Activated CD4-positive, alpha-beta T cell treated with anti-CD3 and anti-CD28 coated beads for 36 hours (primary cell): ENCODE measurements at regions not wholly inside any gene's neighbourhood (a gene's known extent, or its start where the extent isn't known, plus 50 kb on each side); places are given as distances from the start of the nearest gene placed in this dataset.

Experiments
- ATAC-seq: fragments of 200-7000 bp; cut with Tn5 transposase; one replicate; pipeline ENCODE4 v1.10.0; 2021; ENCODE audit warnings: mild to moderate bottlenecking, moderate library complexity
- CTCF ChIA-PET: fragments of 350-600 bp; sonication (Branson Sonifier 250); formaldehyde crosslinking; loops from one replicate; lab custom pipeline; 2021; ENCODE audit warnings: antibody characterized with exemption; lab: Charles Lee
- POLR2A ChIA-PET: fragments of 350-600 bp; sonication (Branson Sonifier 250); formaldehyde crosslinking; loops from one replicate; lab custom pipeline; 2021; ENCODE audit warnings: antibody characterized with exemption, inconsistent platforms; lab: Charles Lee
- DNase-seq: peaks from one replicate; pipeline ENCODE4 v3.0.0-alpha.2; 2020
- H3K27ac Mint-ChIP-seq: one replicate; pipeline ENCODE4 v1.8.0; 2021; ENCODE audit warnings: mixed read lengths
- H3K27me3 Mint-ChIP-seq: one replicate; pipeline ENCODE4 v1.8.0; 2021; ENCODE audit warnings: mixed read lengths
- H3K36me3 Mint-ChIP-seq: one replicate; pipeline ENCODE4 v1.8.0; 2021; ENCODE audit warnings: low read depth, mixed read lengths
- H3K4me1 Mint-ChIP-seq: one replicate; pipeline ENCODE4 v1.8.0; 2021; ENCODE audit warnings: mixed read lengths
- H3K4me3 Mint-ChIP-seq: one replicate; pipeline ENCODE4 v1.8.0; 2021; ENCODE audit warnings: mild to moderate bottlenecking, moderate library complexity, mixed read lengths
- H3K9me3 Mint-ChIP-seq: one replicate; pipeline ENCODE4 v1.8.0; 2021; ENCODE audit warnings: low read depth, mixed read lengths
- intact Hi-C, 2 experiments: fragments of 100-400 bp; cut with DNase I in 1 of 2; cut with micrococcal nuclease in 1 of 2; formaldehyde crosslinking; loops; one replicate each; pipeline versions ENCODE4 v1.14.2 to v1.15.1; 2022 to 2024; cut with DNase I, micrococcal nuclease

- CTCF ChIA-PET = no interaction called here
- DNase-seq (no peak), ATAC-seq (no peak)
- H3K4me3 Mint-ChIP-seq = no peak overlapping the region
- POLR2A ChIA-PET = no interaction called here
- no peaks in the 10 kb centered on the region for H3K4me1 Mint-ChIP-seq
- intact Hi-C loops = no loop called here
- H3K9me3 Mint-ChIP-seq = peaks cover 4% of the 10 kb centered on the region
- H3K27me3 Mint-ChIP-seq = no peaks in the 10 kb centered on the region
- H3K27ac Mint-ChIP-seq = no peak overlapping the region
- no peaks in the 10 kb centered on the region for H3K36me3 Mint-ChIP-seq
Observed at GRCh38 chr6:66662721-66663507, 955.9 kb upstream of the EYS start.

GRCh38 chr6:66662196-66662595 is 955.2 kb upstream of the EYS start:
- intact Hi-C loops = no loop called here
- ATAC-seq = no peak
- H3K36me3 Mint-ChIP-seq = no peaks in the 10 kb centered on the region
- POLR2A ChIA-PET = no interaction called here
- no peak overlapping the region for H3K4me3 Mint-ChIP-seq
- DNase-seq = no peak
- no peaks in the 10 kb centered on the region for H3K27me3 Mint-ChIP-seq
- H3K4me1 Mint-ChIP-seq = no peaks in the 10 kb centered on the region
- CTCF ChIA-PET = no interaction called here
- H3K27ac Mint-ChIP-seq = no peak overlapping the region
- H3K9me3 Mint-ChIP-seq = peaks cover 8% of the 10 kb centered on the region

GRCh38 chr6:66655420-66655819 is 948.4 kb upstream of the EYS start:
- POLR2A ChIA-PET = no interaction called here
- H3K27me3 Mint-ChIP-seq = no peaks in the 10 kb centered on the region
- H3K4me1 Mint-ChIP-seq = no peaks in the 10 kb centered on the region
- no peaks in the 10 kb centered on the region for H3K36me3 Mint-ChIP-seq
- H3K9me3 Mint-ChIP-seq = peaks cover 19% of the 10 kb centered on the region
- H3K4me3 Mint-ChIP-seq = no peak overlapping the region
- intact Hi-C loops = no loop called here
- DNase-seq = no peak
- H3K27ac Mint-ChIP-seq = no peak overlapping the region
- ATAC-seq = no peak
- CTCF ChIA-PET = interaction anchor here (0.5 kb wide), 1 partner anchor 548 kb away, joined by 3 read pairs; no protein-coding TSS in a partner anchor

- H3K9me3 Mint-ChIP-seq = peaks cover 16% of the 10 kb centered on the region
- no peaks in the 10 kb centered on the region for H3K27me3 Mint-ChIP-seq
- no peak overlapping the region for H3K4me3 Mint-ChIP-seq
- CTCF ChIA-PET = no interaction called here
- ATAC-seq = no peak
- no peaks in the 10 kb centered on the region for H3K4me1 Mint-ChIP-seq
- H3K27ac Mint-ChIP-seq = no peak overlapping the region
- POLR2A ChIA-PET = no interaction called here
- H3K36me3 Mint-ChIP-seq = no peaks in the 10 kb centered on the region
- no peak for DNase-seq
- intact Hi-C loops = no loop called here
Observed at GRCh38 chr6:66638518-66638917, 931.5 kb upstream of the EYS start.

- Mint-ChIP-seq H3K4me3 (no peak overlapping the region), H3K4me1 (no peaks in the 10 kb centered on the region), H3K27ac (no peak overlapping the region), H3K9me3 (peaks cover 16% of the 10 kb centered on the region), H3K27me3 (no peaks in the 10 kb centered on the region), H3K36me3 (no peaks in the 10 kb centered on the region)
- CTCF ChIA-PET = no interaction called here
- intact Hi-C loops = no loop called here
- POLR2A ChIA-PET = no interaction called here
- ATAC-seq (no peak), DNase-seq (no peak)
Observed at GRCh38 chr6:66638099-66638498, 931.1 kb upstream of the EYS start.

- Mint-ChIP-seq H3K4me1 (no peaks in the 10 kb centered on the region), H3K27me3 (no peaks in the 10 kb centered on the region), H3K4me3 (no peak overlapping the region), H3K27ac (no peak overlapping the region), H3K9me3 (peaks cover 8% of the 10 kb centered on the region), H3K36me3 (no peaks in the 10 kb centered on the region)
- ATAC-seq = no peak
- CTCF ChIA-PET = no interaction called here
- POLR2A ChIA-PET = no interaction called here
- DNase-seq = no peak
- intact Hi-C loops = no loop called here
Observed at GRCh38 chr6:66628917-66629316, 921.9 kb upstream of the EYS start.

GRCh38 chr6:66623050-66623449 is 916.0 kb upstream of the EYS start:
- ChIA-PET CTCF (no interaction called here), POLR2A (no interaction called here)
- no peaks in the 10 kb centered on the region for H3K36me3 Mint-ChIP-seq
- no peaks in the 10 kb centered on the region for H3K27me3 Mint-ChIP-seq
- no peak overlapping the region for H3K27ac Mint-ChIP-seq
- H3K4me1 Mint-ChIP-seq = no peaks in the 10 kb centered on the region
- peaks cover 9% of the 10 kb centered on the region for H3K9me3 Mint-ChIP-seq
- ATAC-seq (no peak), DNase-seq (no peak)
- intact Hi-C loops = no loop called here
- no peak overlapping the region for H3K4me3 Mint-ChIP-seq

GRCh38 chr6:66605971-66606370 is 898.9 kb upstream of the EYS start:
- Mint-ChIP-seq H3K27me3 (no peaks in the 10 kb centered on the region), H3K4me1 (no peaks in the 10 kb centered on the region), H3K27ac (no peak overlapping the region), H3K4me3 (no peak overlapping the region), H3K36me3 (no peaks in the 10 kb centered on the region), H3K9me3 (peaks cover 10% of the 10 kb centered on the region)
- ChIA-PET POLR2A (interaction anchor here (0.6 kb wide), 1 partner anchor 26 kb away, joined by 4 read pairs; no protein-coding TSS in a partner anchor), CTCF (no interaction called here)
- DNase-seq = no peak
- intact Hi-C loops = no loop called here
- no peak for ATAC-seq

GRCh38 chr6:66605011-66605410 is 898.0 kb upstream of the EYS start:
- H3K4me1 Mint-ChIP-seq = no peaks in the 10 kb centered on the region
- H3K27ac Mint-ChIP-seq = no peak overlapping the region
- no peak for ATAC-seq
- POLR2A ChIA-PET = no interaction called here
- no peak for DNase-seq
- no peaks in the 10 kb centered on the region for H3K36me3 Mint-ChIP-seq
- peaks cover 10% of the 10 kb centered on the region for H3K9me3 Mint-ChIP-seq
- no peak overlapping the region for H3K4me3 Mint-ChIP-seq
- H3K27me3 Mint-ChIP-seq = no peaks in the 10 kb centered on the region
- intact Hi-C loops = no loop called here
- CTCF ChIA-PET = no interaction called here

GRCh38 chr6:66599541-66599940 is 892.5 kb upstream of the EYS start:
- intact Hi-C loops = no loop called here
- CTCF ChIA-PET = no interaction called here
- Mint-ChIP-seq H3K4me3 (no peak overlapping the region), H3K9me3 (peaks cover 15% of the 10 kb centered on the region), H3K36me3 (no peaks in the 10 kb centered on the region), H3K27me3 (no peaks in the 10 kb centered on the region), H3K27ac (no peak overlapping the region), H3K4me1 (no peaks in the 10 kb centered on the region)
- DNase-seq (no peak), ATAC-seq (no peak)
- POLR2A ChIA-PET = no interaction called here

- no peak for DNase-seq
- Mint-ChIP-seq H3K36me3 (no peaks in the 10 kb centered on the region), H3K4me1 (no peaks in the 10 kb centered on the region), H3K27me3 (no peaks in the 10 kb centered on the region), H3K9me3 (peaks cover 4% of the 10 kb centered on the region), H3K4me3 (no peak overlapping the region), H3K27ac (no peak overlapping the region)
- ChIA-PET POLR2A (no interaction called here), CTCF (no interaction called here)
- intact Hi-C loops = no loop called here
- ATAC-seq = no peak
Observed at GRCh38 chr6:66578362-66578761, 871.3 kb upstream of the EYS start.

- no peak for ATAC-seq
- Mint-ChIP-seq H3K27ac (no peak overlapping the region), H3K27me3 (no peaks in the 10 kb centered on the region), H3K9me3 (peaks cover 11% of the 10 kb centered on the region), H3K4me3 (no peak overlapping the region), H3K4me1 (no peaks in the 10 kb centered on the region), H3K36me3 (no peaks in the 10 kb centered on the region)
- POLR2A ChIA-PET = no interaction called here
- intact Hi-C loops = no loop called here
- CTCF ChIA-PET = no interaction called here
- DNase-seq = no peak
Observed at GRCh38 chr6:66568271-66568670, 861.2 kb upstream of the EYS start.
